22Rv1 (cell line): ENCODE measurements at regions not wholly inside any gene's neighbourhood (a gene's known extent, or its start where the extent isn't known, plus 50 kb on each side); places are given as distances from the start of the nearest gene placed in this dataset.

ENCODE experiments used
- CTCF ChIP-seq: fragments of 450-650 bp; IDR thresholded peaks from 2 replicates; pipeline ENCODE4 v1.5.1; 2017; ENCODE audit warnings: mild to moderate bottlenecking
- ZFX ChIP-seq: fragments of 450-650 bp; IDR thresholded peaks from 2 replicates; pipeline ENCODE4 v1.6.1; 2017; ENCODE audit warnings: antibody characterized with exemption, borderline replicate concordance

GRCh38 chr4:14834382-14834781, 167.9 kb upstream of the CPEB2 start:
- TF ChIP-seq CTCF (no peak), ZFX (no peak)
